Dermis microvascular lymphatic vessel endothelial cell (primary cell): ENCODE measurements at regions not wholly inside any gene's neighbourhood (a gene's known extent, or its start where the extent isn't known, plus 50 kb on each side); places are given as distances from the start of the nearest gene placed in this dataset.

Experiments used
- DNase-seq, 2 donors: peaks; one replicate each; pipeline versions ENCODE4 v3.0.0 to v3.0.0-alpha.2; 2010; ENCODE audit warnings: low read depth in 2 of 2

DNA sequence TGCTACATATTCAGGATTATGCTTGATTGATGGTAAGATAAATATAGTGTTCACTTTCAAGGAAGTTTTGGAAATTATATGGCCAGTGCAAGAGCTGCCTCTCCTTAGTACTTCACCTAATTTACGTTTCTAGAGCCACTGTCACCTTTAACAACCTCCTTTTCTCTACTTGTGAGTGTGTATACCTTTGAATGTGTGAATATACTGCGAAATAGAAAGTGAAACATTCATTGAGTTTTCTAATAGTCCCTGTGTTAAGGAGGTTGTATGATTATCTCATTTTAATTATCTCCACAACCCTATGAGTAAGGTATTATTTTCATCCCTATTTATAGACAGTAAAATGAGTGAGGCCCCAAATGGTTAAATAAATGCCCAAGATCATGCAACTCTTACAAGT, 1050.5 kb downstream of the XPNPEP1 start:
- DNase-seq, result no peak

DNA sequence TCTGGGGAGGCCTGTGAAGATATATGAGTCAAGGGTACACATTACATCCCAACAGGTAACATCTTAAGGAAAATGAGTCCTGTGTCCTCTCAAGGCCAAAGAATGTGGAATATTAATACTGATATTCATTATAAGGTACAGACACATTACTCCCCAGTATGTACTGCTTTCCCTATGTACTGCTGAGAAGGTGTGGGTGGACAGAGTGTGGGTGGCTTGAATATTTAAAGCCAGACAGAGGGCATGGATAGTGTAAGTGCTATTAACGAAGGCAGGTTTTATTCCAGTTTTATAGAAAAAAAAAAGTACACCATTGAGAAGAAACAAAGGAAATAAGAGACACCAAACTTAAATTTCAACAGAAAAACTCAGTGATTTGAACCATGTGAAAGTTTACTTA, 1054.4 kb downstream of the XPNPEP1 start:
- no peak for DNase-seq

DNA sequence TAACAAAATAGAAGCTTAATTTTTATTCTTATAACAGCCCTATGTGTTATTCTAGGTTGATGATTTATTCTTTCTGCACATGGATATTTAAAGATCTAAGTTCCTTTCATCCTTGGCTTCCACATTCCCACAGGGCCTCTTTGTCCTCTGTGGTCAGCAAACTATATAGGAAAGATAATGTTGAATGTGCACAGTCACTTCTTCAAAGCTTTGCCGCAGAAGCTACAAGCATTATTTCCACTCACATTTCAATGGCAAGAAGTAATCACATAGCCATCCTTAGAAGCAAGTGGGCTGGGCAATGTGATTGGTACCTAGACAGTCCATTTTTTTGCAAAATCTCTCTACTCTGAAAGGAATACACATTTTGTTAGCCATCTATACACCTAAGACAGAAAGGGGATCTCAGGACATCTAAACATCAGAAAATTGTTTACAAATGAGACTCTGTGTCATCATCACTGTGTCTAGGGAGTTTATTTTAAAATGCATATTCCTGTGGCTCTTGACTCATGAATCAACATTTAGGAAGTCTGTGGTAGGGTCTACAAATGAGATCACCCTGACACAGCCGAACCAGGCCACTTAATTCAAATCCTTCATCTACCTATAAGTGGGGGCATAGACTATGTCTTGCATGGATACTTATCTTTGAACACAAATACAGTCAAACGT, 1060.5 kb downstream of the XPNPEP1 start:
- DNase-seq, result no peak

DNA sequence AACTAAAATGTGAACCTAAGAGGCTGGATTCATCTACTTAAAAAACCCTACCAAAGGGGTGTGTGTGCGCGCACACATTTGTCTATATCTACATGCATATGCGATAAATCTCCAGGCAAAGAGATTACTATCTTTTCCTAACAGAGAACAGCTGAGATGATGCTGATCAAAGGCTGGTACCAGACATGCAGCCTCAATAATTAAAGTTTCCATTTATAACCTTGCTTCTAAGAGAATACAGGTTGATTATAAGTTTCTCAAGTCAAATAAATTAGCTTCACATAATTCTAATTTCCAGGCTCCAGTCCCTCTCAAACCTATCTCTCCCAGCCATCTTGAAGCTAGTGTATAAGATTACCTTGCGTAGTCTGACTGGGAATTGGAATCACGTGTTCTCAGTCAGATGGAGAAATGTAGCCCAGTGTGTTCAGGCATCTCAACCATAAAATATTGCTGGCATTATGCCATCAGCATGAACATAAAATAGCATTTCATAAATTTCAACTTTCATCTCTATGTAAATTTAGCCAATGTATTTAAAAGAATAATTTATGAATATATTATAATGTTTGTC, 1062.0 kb downstream of the XPNPEP1 start:
- no peak for DNase-seq

DNA sequence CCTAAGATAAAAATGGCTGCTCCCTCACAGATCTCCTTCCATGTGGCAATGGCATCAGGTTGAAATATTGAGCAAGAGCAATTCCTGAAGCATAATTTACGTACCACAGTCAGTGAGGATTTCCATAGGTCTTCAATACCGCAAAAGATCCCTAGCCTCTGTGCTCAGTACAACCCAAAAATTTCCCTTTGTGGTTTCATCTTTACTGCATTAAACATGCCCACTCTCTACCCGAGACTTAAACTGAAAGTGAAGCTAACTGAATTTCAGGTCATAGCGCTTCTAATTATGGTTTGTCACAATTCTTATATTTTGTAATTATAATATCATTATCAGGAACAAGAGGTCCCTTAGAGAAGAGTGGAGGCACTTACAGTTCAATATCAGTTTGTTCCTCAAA, 1071.1 kb downstream of the XPNPEP1 start:
- no peak for DNase-seq

DNA sequence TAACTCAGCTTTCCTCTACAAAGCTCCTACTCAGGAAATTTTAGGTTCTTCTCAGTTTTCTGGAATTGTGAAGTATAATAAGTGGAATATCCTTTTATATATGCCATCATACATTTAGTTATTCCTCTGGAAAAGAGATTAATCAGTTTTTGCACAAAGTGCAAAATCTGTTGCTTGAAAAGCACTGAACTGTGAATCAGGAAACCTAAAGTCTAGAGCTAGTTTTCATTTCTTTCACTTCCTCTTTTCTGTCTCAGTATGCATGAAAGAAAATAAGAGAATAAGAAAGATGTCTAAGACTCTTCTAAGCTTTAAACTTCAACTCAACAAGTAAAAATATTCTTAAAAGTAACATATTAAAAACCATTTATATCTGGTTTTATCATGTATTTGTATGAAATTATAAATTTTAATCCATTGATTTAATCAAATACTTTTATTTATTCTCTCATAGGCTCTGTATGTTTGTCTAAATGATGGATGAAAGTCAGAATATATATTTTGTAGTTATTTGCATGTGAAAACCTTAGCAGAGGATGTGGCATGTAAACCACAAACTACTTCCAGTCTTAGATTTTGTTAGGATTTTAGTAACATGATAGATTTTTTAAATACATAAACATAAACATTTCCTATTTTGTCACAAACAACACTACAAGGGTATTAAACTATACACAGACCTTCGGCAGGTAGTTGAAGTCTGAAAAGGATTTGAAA, 1073.0 kb downstream of the XPNPEP1 start:
- DNase-seq, result no peak

DNA sequence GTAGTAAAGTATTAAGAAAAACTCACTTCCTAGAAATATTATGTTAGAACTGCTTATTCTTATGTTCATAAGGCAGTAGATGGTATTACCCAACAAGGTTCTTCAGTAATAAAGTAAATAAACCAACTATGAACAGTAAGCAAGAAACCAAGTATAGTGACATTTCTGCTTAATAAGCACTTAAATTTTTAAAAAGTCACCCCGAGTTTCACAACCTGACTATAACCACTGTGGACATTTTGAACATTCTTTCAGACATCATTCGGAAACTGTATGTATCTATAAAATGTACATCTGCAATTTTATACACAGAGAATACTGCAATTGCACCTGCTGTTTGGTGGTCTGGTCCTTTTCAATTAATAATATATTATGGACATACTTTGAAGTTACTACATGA, 1073.6 kb downstream of the XPNPEP1 start:
- DNase-seq, result no peak

DNA sequence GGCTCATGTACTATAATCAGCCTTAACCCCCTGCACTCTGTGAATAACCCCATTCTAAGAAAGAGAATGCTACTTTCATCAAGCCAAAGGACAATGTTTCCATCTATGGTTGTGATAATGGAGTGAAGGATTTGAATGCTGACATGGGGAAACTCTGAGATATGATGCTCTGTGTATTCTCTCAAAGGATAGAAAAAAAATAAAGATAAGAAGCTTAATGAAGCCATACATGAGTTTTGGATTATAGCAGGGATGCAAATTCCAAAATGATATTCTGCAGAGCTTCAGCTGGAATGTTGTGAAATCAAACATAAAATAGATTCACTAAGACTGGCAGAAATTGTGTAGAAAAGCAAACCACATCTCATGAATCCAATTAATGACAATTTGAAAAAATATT, 1074.1 kb downstream of the XPNPEP1 start:
- DNase-seq, result no peak

DNA sequence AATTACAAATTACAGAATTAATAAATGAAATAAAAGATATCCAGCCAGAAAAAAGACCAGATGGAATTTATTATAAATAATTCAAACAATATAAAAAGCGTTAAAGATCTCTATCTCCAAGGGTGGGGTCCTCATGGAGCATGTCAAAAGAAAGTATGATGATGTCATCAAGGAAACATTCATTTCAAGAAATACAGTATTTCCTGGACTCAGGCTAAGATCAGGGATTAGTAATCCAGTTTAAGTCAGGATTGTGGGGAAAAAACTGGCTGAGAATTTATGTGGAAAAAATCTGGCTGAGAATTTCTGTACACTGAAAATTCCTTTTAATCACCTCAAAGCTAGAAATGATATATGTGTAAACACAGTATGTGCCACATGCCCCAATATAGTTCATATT, 1075.3 kb downstream of the XPNPEP1 start:
- DNase-seq, result no peak

DNA sequence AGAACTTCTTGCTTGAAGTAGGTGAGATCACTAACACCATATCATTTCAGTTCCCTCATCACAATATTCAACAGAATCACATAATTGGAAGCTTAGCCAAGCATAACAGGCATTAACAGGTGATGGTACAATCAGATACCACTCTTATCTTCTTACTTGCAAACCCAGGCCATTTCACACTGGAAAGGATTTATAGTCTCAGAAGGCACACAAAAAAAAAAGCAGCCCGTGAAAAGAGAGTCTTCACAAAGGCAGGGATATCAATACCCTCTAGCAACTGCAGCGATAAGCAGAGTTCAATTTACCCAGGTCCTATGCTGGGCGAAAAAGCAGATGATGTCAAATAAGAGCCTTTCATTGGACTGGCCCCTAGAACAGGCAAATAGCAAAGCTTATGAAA, 1082.4 kb downstream of the XPNPEP1 start:
- no peak for DNase-seq

DNA sequence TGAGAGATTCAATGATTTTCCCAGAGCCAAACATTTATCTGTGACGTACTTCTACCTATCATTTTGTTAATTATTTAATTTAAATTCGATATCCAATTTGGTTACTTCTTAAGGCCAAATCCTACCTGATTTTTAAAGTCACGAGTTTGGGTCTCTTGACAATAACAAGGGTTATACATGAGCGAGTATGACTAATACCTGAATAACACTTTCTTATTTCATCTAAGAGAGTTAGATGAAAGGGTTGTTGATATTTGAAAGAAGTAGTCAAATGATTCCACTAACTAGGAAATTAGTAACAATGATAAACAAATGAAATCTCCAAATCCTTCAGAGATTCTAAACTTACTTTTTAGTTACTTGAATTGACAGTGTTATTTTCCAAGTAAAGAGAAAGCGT, 1086.9 kb downstream of the XPNPEP1 start:
- DNase-seq, result no peak

DNA sequence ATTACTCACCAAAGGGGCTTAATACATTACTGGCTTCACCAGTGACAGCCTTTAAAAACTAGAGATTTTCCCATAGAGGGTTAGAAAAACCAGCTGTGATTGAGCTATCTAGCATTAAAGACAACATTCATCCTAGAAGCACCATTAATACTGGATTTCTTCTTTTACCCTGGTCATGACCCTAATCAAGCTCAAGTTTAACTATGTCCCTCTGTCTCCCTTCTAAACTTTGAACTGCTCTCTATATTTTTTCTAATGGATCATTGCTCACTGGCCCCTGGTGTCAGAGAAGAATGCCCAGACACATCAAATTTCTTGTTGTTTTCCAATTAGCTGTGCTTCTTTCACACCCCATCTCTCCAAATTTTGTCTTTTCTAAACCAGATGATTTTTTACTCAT, 1101.3 kb downstream of the XPNPEP1 start:
- no peak for DNase-seq

DNA sequence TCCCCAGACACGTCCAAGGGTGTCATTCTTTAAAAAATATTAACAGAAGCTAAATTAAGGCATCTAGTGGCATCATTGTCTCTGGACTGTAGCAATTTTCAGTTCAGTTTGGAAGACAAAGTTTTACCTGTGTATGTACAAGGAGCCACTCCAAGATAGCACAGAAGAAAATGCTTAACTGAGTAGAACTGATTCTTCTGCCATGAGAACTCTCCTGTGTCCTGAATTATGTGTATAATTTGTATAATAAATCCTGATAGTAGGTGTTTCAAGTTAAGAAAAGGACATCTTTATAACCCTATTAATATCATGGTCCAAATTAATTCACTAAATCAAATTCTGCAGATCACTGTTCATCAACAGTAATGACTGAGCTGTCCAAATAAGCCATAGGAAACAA, 1104.0 kb downstream of the XPNPEP1 start:
- DNase-seq, result no peak

DNA sequence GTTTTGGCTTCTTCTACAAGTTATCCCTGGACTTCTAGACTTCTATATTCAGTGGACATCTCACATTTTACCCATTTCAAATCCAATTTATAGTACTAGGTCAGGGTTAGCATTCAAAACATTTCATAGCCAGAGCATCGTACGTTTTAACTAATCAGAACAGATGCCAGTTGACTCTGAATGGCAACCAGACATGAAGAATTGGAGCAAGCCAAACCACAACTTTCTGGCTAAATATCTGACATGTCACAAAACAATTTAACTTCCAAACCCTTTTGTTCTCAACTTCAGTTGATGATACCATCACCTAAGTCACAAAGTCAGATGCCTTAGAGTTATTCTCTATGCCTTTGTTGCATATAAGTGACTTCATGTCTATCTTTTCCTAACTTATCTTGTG, 1105.7 kb downstream of the XPNPEP1 start:
- no peak for DNase-seq

DNA sequence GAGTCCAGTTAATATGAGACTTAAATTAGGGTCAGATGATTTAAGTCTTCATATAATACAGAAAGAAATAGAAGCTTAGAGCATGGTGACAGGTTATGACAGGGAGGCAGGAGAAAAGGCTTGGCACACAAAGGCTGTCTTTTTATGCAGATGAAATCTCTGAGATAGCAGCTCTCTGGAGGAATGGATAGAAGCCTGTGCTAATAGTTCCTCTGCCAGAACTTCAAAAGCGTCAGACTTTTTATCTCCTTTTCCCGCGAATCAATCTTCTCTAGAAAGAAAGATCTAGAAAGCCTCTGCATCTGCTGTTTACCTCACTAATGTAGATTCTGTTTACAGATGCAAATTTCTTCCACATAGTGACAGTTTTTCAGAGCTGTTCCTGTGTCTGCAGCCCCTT, 1106.2 kb downstream of the XPNPEP1 start:
- no peak for DNase-seq

DNA sequence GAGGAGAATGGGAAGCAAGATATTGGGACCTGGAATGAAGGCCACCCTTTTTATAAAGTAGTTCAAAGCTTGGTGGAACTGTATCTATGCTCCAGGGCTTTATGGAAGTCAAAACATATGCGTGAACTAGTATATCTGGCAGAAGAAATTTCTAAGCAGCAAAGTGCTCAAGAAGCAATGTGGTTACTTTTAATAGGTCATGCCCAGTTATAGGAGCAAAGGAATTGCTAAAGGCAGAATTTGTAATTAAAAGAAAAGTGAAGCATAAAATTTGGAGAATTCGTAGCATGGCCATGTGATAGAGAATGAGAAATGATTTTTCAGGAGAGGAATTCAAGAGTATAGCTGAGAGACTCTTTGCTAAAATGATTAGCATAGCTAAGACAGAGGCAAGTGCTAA, 1110.4 kb downstream of the XPNPEP1 start:
- no peak for DNase-seq

DNA sequence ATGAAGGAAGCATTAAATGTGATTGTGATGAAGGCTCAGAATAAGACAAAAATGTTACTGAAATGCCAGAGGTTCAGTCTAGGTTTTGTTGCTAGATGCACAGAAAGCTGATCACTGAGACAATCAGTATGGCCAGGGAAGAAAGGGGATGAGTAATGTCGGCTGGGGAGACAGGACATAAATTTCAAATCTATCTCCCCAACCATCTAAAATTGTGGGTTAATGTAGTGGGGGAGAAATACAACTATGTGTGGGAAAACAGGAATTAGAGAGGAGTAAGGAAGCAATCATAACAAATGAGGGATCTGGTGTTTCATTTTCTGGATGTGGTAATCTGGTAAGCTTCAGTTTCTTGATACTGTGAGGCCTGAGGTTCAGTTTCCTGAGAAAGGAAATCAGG, 1111.0 kb downstream of the XPNPEP1 start:
- DNase-seq, result no peak

DNA sequence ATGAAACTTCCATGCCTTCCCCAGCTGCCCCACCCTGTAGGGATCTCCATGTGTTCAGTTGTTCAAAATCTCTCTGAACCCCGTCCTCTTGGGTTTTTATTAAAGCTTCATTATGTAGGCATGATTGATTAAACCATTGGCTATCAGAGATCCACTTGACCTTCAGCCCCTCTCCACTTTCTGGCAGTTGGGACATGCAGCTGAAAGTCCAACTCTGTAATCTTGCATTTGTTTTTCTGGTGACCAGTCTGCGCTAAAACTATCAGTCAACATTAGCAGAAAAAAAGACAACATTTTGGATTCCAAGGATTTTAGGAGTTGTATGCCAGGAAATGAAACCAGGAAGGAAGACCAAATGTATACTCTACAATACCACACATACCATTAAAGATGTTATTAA, 1115.1 kb downstream of the XPNPEP1 start:
- DNase-seq, result no peak

DNA sequence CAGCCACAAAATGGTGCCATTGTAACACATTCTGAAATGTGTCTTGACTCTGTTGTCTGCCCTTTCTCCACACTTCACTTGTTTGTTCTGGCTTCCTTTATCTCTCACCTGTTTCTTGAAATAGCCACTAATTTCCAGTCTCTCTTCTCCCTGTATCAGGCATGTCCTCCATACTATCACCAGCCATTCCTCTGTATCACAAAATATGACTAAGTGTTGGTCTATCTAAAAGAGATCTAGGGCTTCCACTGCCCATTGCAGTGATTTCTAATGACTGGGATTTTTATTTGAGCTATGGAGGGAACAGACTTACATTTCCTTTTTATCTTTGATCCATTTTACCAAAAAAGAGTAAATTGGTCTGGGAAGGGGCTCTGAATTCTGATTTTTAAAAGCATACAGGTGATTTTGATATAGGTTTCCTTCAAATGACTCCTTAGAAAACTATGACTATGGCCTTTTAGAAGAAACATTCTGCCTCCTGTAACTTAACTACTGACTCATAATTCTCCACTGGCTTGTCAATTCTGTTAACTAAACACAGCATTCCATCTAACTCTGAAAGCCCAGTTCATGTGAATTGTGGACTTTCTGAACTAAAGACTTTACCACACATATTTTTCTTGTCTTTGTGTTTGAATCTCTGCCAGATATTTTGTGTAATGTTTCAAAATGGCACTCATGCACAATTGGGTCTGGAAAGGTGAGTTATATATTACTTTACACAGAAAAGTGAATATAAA, 1121.4 kb downstream of the XPNPEP1 start:
- DNase-seq, result no peak

DNA sequence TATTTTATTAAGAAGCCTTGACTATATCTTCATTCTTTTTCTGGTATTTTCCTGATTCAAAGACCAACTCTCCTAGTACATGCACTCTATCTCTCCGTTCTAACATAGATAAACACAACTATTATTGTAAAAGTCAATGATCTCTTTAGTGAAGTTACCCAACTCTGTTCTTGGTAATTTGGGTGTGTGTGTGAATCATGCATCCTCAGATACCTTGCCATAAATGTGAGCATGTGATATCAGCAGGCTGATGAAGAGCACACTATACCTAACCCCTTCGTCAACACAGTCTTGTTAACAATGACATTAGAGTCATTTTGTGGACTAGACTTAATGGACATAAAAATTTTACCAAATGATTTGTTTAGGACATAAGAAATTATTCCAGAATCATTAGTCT, 1122.1 kb downstream of the XPNPEP1 start:
- DNase-seq, result no peak

DNA sequence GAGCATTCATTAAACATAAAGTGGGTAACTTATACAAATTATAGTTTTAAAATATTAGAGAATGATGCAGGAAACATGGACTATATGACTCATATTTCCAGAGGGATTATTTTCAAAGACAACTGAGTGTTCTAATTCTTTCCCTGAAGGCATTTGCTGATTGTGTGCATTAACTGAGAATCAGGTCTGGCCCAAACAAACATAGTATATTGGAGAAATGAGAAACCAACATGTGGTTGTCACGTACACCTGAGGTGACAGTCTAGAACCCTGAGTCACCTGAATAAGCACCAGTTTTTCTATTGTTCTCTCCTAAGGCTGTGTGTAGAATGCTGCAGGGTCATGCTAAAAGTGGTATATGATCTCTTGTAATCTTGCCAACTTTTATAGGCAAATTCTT, 1125.7 kb downstream of the XPNPEP1 start:
- DNase-seq, result no peak

DNA sequence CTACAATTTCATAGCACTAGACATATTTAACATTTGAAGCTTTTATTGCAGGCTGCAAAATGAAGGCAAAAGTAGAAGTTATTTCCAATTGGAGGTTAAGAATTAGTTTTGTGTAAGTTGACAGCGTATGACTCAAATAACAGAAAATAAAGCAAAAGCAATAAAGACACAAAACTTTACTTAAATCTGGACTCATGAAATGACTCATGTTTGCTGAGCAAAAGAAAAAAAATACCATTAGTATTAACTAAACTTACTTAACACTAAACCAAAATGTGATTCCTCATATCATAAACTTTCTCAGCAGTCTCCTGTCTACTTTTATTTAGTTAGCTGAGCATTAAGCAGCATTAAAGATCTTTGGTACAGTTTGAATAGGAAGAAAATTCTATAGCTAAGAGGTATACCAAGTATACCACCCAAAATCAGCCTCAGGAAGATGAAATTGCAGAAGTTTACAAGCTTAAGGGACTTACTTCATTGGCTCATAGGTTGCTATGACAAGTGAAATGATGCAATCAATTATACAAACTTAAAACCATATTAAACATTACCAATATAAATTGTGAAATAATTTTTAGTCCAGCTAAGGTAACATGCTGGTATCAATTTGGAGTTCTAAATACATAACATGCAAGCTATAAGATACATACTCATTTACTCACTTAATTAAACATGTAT, 1131.4 kb downstream of the XPNPEP1 start:
- DNase-seq, result no peak
